ENCODE measurements at regions not wholly inside any gene's neighbourhood (a gene's known extent, or its start where the extent isn't known, plus 50 kb on each side); places are given as distances from the start of the nearest gene placed in this dataset.

- H2AFZ ChIP-seq (ENCODE audit: low read length) = no peak overlapping the region
- no peaks in the 10 kb centered on the region for H3K9me3 ChIP-seq (replicated peaks in 1 of 2; ENCODE audit: control insufficient read depth in 2 of 2, insufficient read depth in 1 of 2, low read depth in 1 of 2, low read length in 2 of 2)
- no peak overlapping the region for H2BK15ac ChIP-seq (ENCODE audit: low read length)
- no peaks in the 10 kb centered on the region for H3K79me1 ChIP-seq (ENCODE audit: low read depth, low read length)
- H4K91ac ChIP-seq (ENCODE audit: low read depth, low read length, poor library complexity) = no peak overlapping the region
- H3K18ac ChIP-seq (ENCODE audit: low read length) = no peak overlapping the region
- no peak overlapping the region for H4K8ac ChIP-seq (ENCODE audit: low read depth, low read length)
- no peak overlapping the region for H3K23ac ChIP-seq (ENCODE audit: low read depth, low read length, poor library complexity)
- no peak overlapping the region for H3K4ac ChIP-seq (ENCODE audit: low read length)
- no peaks in the 10 kb centered on the region for H3K4me1 ChIP-seq (ENCODE audit: control insufficient read depth in 2 of 2, insufficient read depth in 1 of 2, low read depth in 1 of 2, low read length in 2 of 2)
- H3K14ac ChIP-seq (ENCODE audit: low read length) = no peak overlapping the region
- H2AK5ac ChIP-seq (ENCODE audit: low read depth, low read length) = no peak overlapping the region
- DNase-seq (ENCODE audit: low spot score) = no peak
- H3K4me3 ChIP-seq (ENCODE audit: low read length in 2 of 2) = no peak overlapping the region
- H3K27me3 ChIP-seq (ENCODE audit: control insufficient read depth in 3 of 3, insufficient read depth in 3 of 3, low read depth in 1 of 3, low read length in 3 of 3) = no peaks in the 10 kb centered on the region
- H3K9ac ChIP-seq (ENCODE audit: low read depth, low read length, poor library complexity) = no peak overlapping the region
- no peaks in the 10 kb centered on the region for H3K36me3 ChIP-seq (replicated peaks in 1 of 2; ENCODE audit: control insufficient read depth in 2 of 2, insufficient read depth in 2 of 2, low read length in 2 of 2)
- H2BK12ac ChIP-seq (ENCODE audit: low read length) = no peak overlapping the region
- no peak overlapping the region for H3K4me2 ChIP-seq (ENCODE audit: insufficient read depth, low read length, poor library complexity, severe bottlenecking)
- no peak overlapping the region for H3K27ac ChIP-seq (replicated peaks; ENCODE audit: low read length)
- no peak overlapping the region for H2BK120ac ChIP-seq (ENCODE audit: low read depth, low read length)
- H2BK5ac ChIP-seq (ENCODE audit: low read length) = no peak overlapping the region
These were observed 280.4 kb downstream of the MTERF1 start for GRCh38 chr7:91600112-91600511.

GRCh38 chr7:91603707-91604106 lies 276.8 kb downstream of the MTERF1 start:
- no peaks in the 10 kb centered on the region for H3K27me3 ChIP-seq (ENCODE audit: control insufficient read depth in 3 of 3, insufficient read depth in 3 of 3, low read depth in 1 of 3, low read length in 3 of 3)
- no peaks in the 10 kb centered on the region for H3K9me3 ChIP-seq (replicated peaks in 1 of 2; ENCODE audit: control insufficient read depth in 2 of 2, insufficient read depth in 1 of 2, low read depth in 1 of 2, low read length in 2 of 2)
- no peak overlapping the region for H3K18ac ChIP-seq (ENCODE audit: low read length)
- H3K9ac ChIP-seq (ENCODE audit: low read depth, low read length, poor library complexity) = no peak overlapping the region
- no peak overlapping the region for H2BK15ac ChIP-seq (ENCODE audit: low read length)
- no peak overlapping the region for H2BK12ac ChIP-seq (ENCODE audit: low read length)
- H2BK5ac ChIP-seq (ENCODE audit: low read length) = no peak overlapping the region
- no peak overlapping the region for H2AFZ ChIP-seq (ENCODE audit: low read length)
- H3K23ac ChIP-seq (ENCODE audit: low read depth, low read length, poor library complexity) = no peak overlapping the region
- no peak overlapping the region for H3K4me3 ChIP-seq (ENCODE audit: low read length in 2 of 2)
- H4K8ac ChIP-seq (ENCODE audit: low read depth, low read length) = no peak overlapping the region
- H4K91ac ChIP-seq (ENCODE audit: low read depth, low read length, poor library complexity) = no peak overlapping the region
- DNase-seq (ENCODE audit: low spot score) = no peak
- H3K4ac ChIP-seq (ENCODE audit: low read length) = no peak overlapping the region
- no peak overlapping the region for H2BK120ac ChIP-seq (ENCODE audit: low read depth, low read length)
- H3K4me2 ChIP-seq (ENCODE audit: insufficient read depth, low read length, poor library complexity, severe bottlenecking) = no peak overlapping the region
- no peak overlapping the region for H2AK5ac ChIP-seq (ENCODE audit: low read depth, low read length)
- no peaks in the 10 kb centered on the region for H3K79me1 ChIP-seq (ENCODE audit: low read depth, low read length)
- no CpG with 5 or more reads among the region's 3 CpGs for WGBS, 2 donors (ENCODE audit: extremely low coverage in 2 of 2, insufficient read length in 2 of 2, insufficient replicate concordance in 1 of 2)
- H3K27ac ChIP-seq (replicated peaks; ENCODE audit: low read length) = no peak overlapping the region
- no peaks in the 10 kb centered on the region for H3K36me3 ChIP-seq (replicated peaks in 1 of 2; ENCODE audit: control insufficient read depth in 2 of 2, insufficient read depth in 2 of 2, low read length in 2 of 2)
- no peak overlapping the region for H3K14ac ChIP-seq (ENCODE audit: low read length)
- no peaks in the 10 kb centered on the region for H3K4me1 ChIP-seq (ENCODE audit: control insufficient read depth in 2 of 2, insufficient read depth in 1 of 2, low read depth in 1 of 2, low read length in 2 of 2)

GRCh38 chr7:91608606-91609005 lies 271.9 kb downstream of the MTERF1 start:
- no peak overlapping the region for H2BK15ac ChIP-seq (ENCODE audit: low read length)
- no peaks in the 10 kb centered on the region for H3K9me3 ChIP-seq (replicated peaks in 1 of 2; ENCODE audit: control insufficient read depth in 2 of 2, insufficient read depth in 1 of 2, low read depth in 1 of 2, low read length in 2 of 2)
- no peak overlapping the region for H4K8ac ChIP-seq (ENCODE audit: low read depth, low read length)
- no peak overlapping the region for H4K91ac ChIP-seq (ENCODE audit: low read depth, low read length, poor library complexity)
- no CpG with 5 or more reads among the region's 2 CpGs for WGBS, 2 donors (ENCODE audit: extremely low coverage in 2 of 2, insufficient read length in 2 of 2, insufficient replicate concordance in 1 of 2)
- H3K4me1 ChIP-seq (ENCODE audit: control insufficient read depth in 2 of 2, insufficient read depth in 1 of 2, low read depth in 1 of 2, low read length in 2 of 2) = peaks cover 0 to 2% of the 10 kb centered on the region in 2 donors
- no peak overlapping the region for H2BK5ac ChIP-seq (ENCODE audit: low read length)
- no peak for DNase-seq (ENCODE audit: low spot score)
- H3K14ac ChIP-seq (ENCODE audit: low read length) = no peak overlapping the region
- H3K9ac ChIP-seq (ENCODE audit: low read depth, low read length, poor library complexity) = no peak overlapping the region
- no peak overlapping the region for H3K4me3 ChIP-seq (ENCODE audit: low read length in 2 of 2)
- no peak overlapping the region for H3K4ac ChIP-seq (ENCODE audit: low read length)
- no peak overlapping the region for H3K4me2 ChIP-seq (ENCODE audit: insufficient read depth, low read length, poor library complexity, severe bottlenecking)
- no peak overlapping the region for H2AFZ ChIP-seq (ENCODE audit: low read length)
- no peaks in the 10 kb centered on the region for H3K36me3 ChIP-seq (replicated peaks in 1 of 2; ENCODE audit: control insufficient read depth in 2 of 2, insufficient read depth in 2 of 2, low read length in 2 of 2)
- H3K27ac ChIP-seq (replicated peaks; ENCODE audit: low read length) = no peak overlapping the region
- no peak overlapping the region for H2AK5ac ChIP-seq (ENCODE audit: low read depth, low read length)
- no peak overlapping the region for H2BK12ac ChIP-seq (ENCODE audit: low read length)
- no peak overlapping the region for H2BK120ac ChIP-seq (ENCODE audit: low read depth, low read length)
- H3K18ac ChIP-seq (ENCODE audit: low read length) = no peak overlapping the region
- H3K79me1 ChIP-seq (ENCODE audit: low read depth, low read length) = no peaks in the 10 kb centered on the region
- no peaks in the 10 kb centered on the region for H3K27me3 ChIP-seq (ENCODE audit: control insufficient read depth in 3 of 3, insufficient read depth in 3 of 3, low read depth in 1 of 3, low read length in 3 of 3)
- no peak overlapping the region for H3K23ac ChIP-seq (ENCODE audit: low read depth, low read length, poor library complexity)

- Histone ChIP-seq H2BK12ac (ENCODE audit: low read length) (no peak overlapping the region), H4K8ac (ENCODE audit: low read depth, low read length) (no peak overlapping the region), H3K18ac (ENCODE audit: low read length) (no peak overlapping the region), H3K4me1 (ENCODE audit: control insufficient read depth in 2 of 2, insufficient read depth in 1 of 2, low read depth in 1 of 2, low read length in 2 of 2) (peaks cover 0 to 2% of the 10 kb centered on the region in 2 donors), H3K79me1 (ENCODE audit: low read depth, low read length) (no peaks in the 10 kb centered on the region), H2AFZ (ENCODE audit: low read length) (no peak overlapping the region), H2BK15ac (ENCODE audit: low read length) (no peak overlapping the region), H3K27ac (replicated peaks; ENCODE audit: low read length) (no peak overlapping the region), H2BK120ac (ENCODE audit: low read depth, low read length) (no peak overlapping the region), H3K4ac (ENCODE audit: low read length) (no peak overlapping the region), H3K4me2 (ENCODE audit: insufficient read depth, low read length, poor library complexity, severe bottlenecking) (no peak overlapping the region), H3K23ac (ENCODE audit: low read depth, low read length, poor library complexity) (no peak overlapping the region), H3K27me3 (ENCODE audit: control insufficient read depth in 3 of 3, insufficient read depth in 3 of 3, low read depth in 1 of 3, low read length in 3 of 3) (no peaks in the 10 kb centered on the region), H2BK5ac (ENCODE audit: low read length) (no peak overlapping the region), H3K4me3 (ENCODE audit: low read length in 2 of 2) (no peak overlapping the region), H2AK5ac (ENCODE audit: low read depth, low read length) (no peak overlapping the region), H3K9me3 (replicated peaks in 1 of 2; ENCODE audit: control insufficient read depth in 2 of 2, insufficient read depth in 1 of 2, low read depth in 1 of 2, low read length in 2 of 2) (no peaks in the 10 kb centered on the region), H4K91ac (ENCODE audit: low read depth, low read length, poor library complexity) (no peak overlapping the region), H3K36me3 (replicated peaks in 1 of 2; ENCODE audit: control insufficient read depth in 2 of 2, insufficient read depth in 2 of 2, low read length in 2 of 2) (no peaks in the 10 kb centered on the region), H3K14ac (ENCODE audit: low read length) (no peak overlapping the region), H3K9ac (ENCODE audit: low read depth, low read length, poor library complexity) (no peak overlapping the region)
- DNase-seq (ENCODE audit: low spot score) = no peak
These were observed 271.0 kb downstream of the MTERF1 start for GRCh38 chr7:91609525-91609924.
